ENCODE measurements at regions not wholly inside any gene's neighbourhood (a gene's known extent, or its start where the extent isn't known, plus 50 kb on each side); places are given as distances from the start of the nearest gene placed in this dataset.

- H3K9ac ChIP-seq (ENCODE audit: low read depth in 1 of 2, low read length in 2 of 2), result no peak overlapping the region
- 36% methylated on average over 3 of the region's 3 CpGs for WGBS
- no peaks in the 10 kb centered on the region for H3K9me3 ChIP-seq (ENCODE audit: control insufficient read depth in 4 of 4, low read length in 3 of 4)
- H3K36me3 ChIP-seq (ENCODE audit: control insufficient read depth in 4 of 4, insufficient read depth in 3 of 4, low read depth in 1 of 4, low read length in 3 of 4), result no peaks in the 10 kb centered on the region
- no peaks in the 10 kb centered on the region for H3K27me3 ChIP-seq (ENCODE audit: control insufficient read depth in 4 of 4, insufficient read depth in 4 of 4, low read length in 3 of 4)
- H3K4me3 ChIP-seq (ENCODE audit: low read depth in 1 of 3, low read length in 3 of 3), result no peak overlapping the region
- H3K27ac ChIP-seq (ENCODE audit: low read depth in 1 of 2, low read length in 2 of 2), result no peak overlapping the region
- no peak for TF ChIP-seq EGR1 (IDR thresholded peaks at IDR 0.05; ENCODE audit: low read depth in 2 of 2)
- TF ChIP-seq MAX (IDR thresholded peaks at IDR 0.05), result no peak
- no peak for TF ChIP-seq JUND (IDR thresholded peaks at IDR 0.05)
- no peak for TF ChIP-seq TAF1 (conservative IDR thresholded peaks at IDR 0.05)
- TF ChIP-seq YY1 (IDR thresholded peaks at IDR 0.05), result no peak
- no peak for TF ChIP-seq GABPA (IDR thresholded peaks at IDR 0.05 in 1 of 2, conservative IDR thresholded peaks at IDR 0.05 in 1 of 2)
- no peak for TF ChIP-seq ZBTB33 (IDR thresholded peaks at IDR 0.05)
- TF ChIP-seq REST (IDR thresholded peaks at IDR 0.05), result no peak
- no peak for TF ChIP-seq FOXA1 (IDR thresholded peaks at IDR 0.05)
- TF ChIP-seq HNF4A (conservative IDR thresholded peaks at IDR 0.05), result no peak
- no peaks in the 10 kb centered on the region for H3K4me1 ChIP-seq (ENCODE audit: control insufficient read depth in 4 of 4, insufficient read depth in 4 of 4, low read length in 3 of 4)
- DNase-seq (ENCODE audit: low spot score), result no peak
Measured at GRCh38 chr9:120221844-120222243, 358.1 kb downstream of the CDK5RAP2 start.

GRCh38 chr9:120214332-120214731, 365.6 kb downstream of the CDK5RAP2 start:
- H3K27ac ChIP-seq (ENCODE audit: low read depth in 1 of 2, low read length in 2 of 2), result no peak overlapping the region
- no peak for DNase-seq (ENCODE audit: low spot score)
- H3K36me3 ChIP-seq (ENCODE audit: control insufficient read depth in 4 of 4, insufficient read depth in 3 of 4, low read depth in 1 of 4, low read length in 3 of 4), result no peaks in the 10 kb centered on the region
- 90% methylated on average over 11 of the region's 11 CpGs for WGBS
- no peaks in the 10 kb centered on the region for H3K4me1 ChIP-seq (ENCODE audit: control insufficient read depth in 4 of 4, insufficient read depth in 4 of 4, low read length in 3 of 4)
- no peaks in the 10 kb centered on the region for H3K9me3 ChIP-seq (ENCODE audit: control insufficient read depth in 4 of 4, low read length in 3 of 4)
- peaks cover 0 to 3% (median 0%) of the 10 kb centered on the region in 4 donors for H3K27me3 ChIP-seq (ENCODE audit: control insufficient read depth in 4 of 4, insufficient read depth in 4 of 4, low read length in 3 of 4)
- no peak overlapping the region for H3K9ac ChIP-seq (ENCODE audit: low read depth in 1 of 2, low read length in 2 of 2)
- H3K4me3 ChIP-seq (ENCODE audit: low read depth in 1 of 3, low read length in 3 of 3), result no peak overlapping the region
- TF ChIP-seq HNF4G (IDR thresholded peaks at IDR 0.05), result no peak
- TF ChIP-seq TAF1 (conservative IDR thresholded peaks at IDR 0.05), result no peak
- no peak for TF ChIP-seq ZBTB33 (IDR thresholded peaks at IDR 0.05)
- TF ChIP-seq EGR1 (IDR thresholded peaks at IDR 0.05; ENCODE audit: low read depth in 2 of 2), result no peak
- TF ChIP-seq GABPA (IDR thresholded peaks at IDR 0.05 in 1 of 2, conservative IDR thresholded peaks at IDR 0.05 in 1 of 2), result no peak
- no peak for TF ChIP-seq RXRA (IDR thresholded peaks at IDR 0.05)
- TF ChIP-seq ATF3 (IDR thresholded peaks at IDR 0.05), result no peak
- no peak for TF ChIP-seq FOXA2 (IDR thresholded peaks at IDR 0.05)

All from liver (tissue), 7 donors.